Left kidney (tissue), 1 donor: ENCODE measurements at regions not wholly inside any gene's neighbourhood (a gene's known extent, or its start where the extent isn't known, plus 50 kb on each side); places are given as distances from the start of the nearest gene placed in this dataset.

ENCODE experiments used
- DNase-seq: peaks from one replicate; pipeline ENCODE4 v3.0.0-alpha.2; 2013

- no peak for DNase-seq
These were observed 398.8 kb downstream of the SEC16B start for GRCh38 chr1:177571076-177571475.

GRCh38 chr1:177569476-177569875, 398.7 kb downstream of the BRINP2 start:
- no peak for DNase-seq

DNA sequence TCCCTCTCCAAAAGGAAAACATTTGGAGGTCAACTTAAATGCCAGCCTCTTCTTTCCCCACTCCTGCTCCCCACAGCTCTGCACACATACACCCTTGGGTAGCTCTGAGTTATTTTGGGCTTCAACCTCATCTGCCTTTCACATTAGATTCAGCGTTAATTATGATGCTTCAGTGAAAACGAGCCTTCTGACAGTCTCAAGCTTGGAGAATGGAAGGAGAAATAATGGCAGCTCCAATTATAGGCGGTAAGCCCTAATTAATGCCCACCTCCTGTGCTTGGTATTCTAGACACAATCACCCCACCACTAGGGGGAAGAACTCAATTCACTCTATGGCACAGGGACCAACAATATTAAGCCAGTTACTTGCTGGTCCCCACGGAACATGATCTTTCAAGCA, 397.9 kb downstream of the BRINP2 start:
- DNase-seq: no peak

GRCh38 chr1:177567393-177567792, 396.6 kb downstream of the BRINP2 start:
- no peak for DNase-seq

DNA sequence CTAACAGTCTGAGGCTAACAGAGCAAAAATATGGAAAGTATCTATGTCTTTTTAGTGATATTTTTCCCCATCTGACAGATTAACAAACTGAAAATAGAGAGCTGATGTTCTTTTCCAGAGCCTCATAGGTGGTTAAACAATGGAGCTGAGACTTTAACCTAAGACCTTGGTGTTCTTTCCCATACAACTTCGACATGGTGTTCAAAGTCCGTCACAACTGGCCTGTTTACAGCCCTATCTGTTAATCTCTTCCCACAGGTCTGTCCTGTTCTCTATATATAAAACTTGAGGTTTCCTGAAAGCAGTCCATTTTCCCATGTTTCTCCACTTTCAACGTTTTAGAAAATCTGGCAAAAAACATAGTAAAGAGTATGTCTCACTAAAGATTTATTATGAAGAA, 395.7 kb downstream of the BRINP2 start:
- DNase-seq: no peak

GRCh38 chr1:177561436-177561835, 390.7 kb downstream of the BRINP2 start:
- no peak for DNase-seq

DNA sequence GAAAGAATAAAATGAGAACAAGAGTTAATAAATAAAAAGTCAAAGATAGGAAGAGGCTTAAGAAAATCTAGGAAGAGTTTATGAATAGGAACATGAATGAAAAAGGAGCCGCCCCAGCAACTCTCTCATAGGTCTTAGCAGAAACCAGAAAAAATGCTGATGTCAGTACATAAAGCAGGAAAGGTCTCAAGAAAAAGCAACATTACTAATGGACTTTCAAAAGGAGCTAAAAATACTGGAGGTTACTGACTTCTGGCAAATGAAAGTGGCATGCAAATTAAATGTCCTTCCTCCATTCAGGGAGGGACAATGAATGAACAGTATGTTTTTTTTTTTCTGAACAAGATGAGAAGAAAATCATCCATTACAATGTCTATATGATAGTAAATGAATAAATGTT, 387.6 kb downstream of the BRINP2 start:
- DNase-seq: no peak

- DNase-seq: no peak
These were observed 385.4 kb downstream of the BRINP2 start for GRCh38 chr1:177556163-177556562.

GRCh38 chr1:177547200-177547599, 376.4 kb downstream of the BRINP2 start:
- DNase-seq: no peak

DNA sequence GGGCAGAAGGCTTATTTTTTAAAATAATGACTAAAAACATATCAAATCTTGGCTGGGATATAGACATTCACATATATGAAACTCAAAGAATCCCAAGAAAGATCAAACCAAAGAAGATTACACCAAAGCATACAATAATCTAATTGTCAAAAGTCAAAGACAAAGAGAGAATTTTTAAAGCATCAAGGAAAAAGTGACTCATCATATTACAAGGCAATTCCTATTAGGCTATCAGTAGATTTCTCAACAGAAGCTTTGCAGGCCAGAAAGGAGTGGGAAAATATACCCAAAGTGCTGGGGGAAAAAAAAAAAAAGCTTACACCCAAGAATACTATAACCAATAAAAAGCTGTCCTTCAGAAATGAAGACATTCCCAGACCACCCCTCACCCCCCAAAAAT, 375.6 kb downstream of the BRINP2 start:
- DNase-seq: no peak

- DNase-seq: no peak
These were observed 355.4 kb downstream of the BRINP2 start for GRCh38 chr1:177526201-177526600.

GRCh38 chr1:177525176-177525575, 354.4 kb downstream of the BRINP2 start:
- DNase-seq: no peak

- no peak for DNase-seq
These were observed 346.8 kb downstream of the BRINP2 start for GRCh38 chr1:177517546-177517945.

GRCh38 chr1:177514207-177514606, 343.4 kb downstream of the BRINP2 start:
- no peak for DNase-seq

- no peak for DNase-seq
These were observed 340.3 kb downstream of the BRINP2 start for GRCh38 chr1:177511036-177511435.

- no peak for DNase-seq
These were observed 335.3 kb downstream of the BRINP2 start for GRCh38 chr1:177505905-177506590.

DNA sequence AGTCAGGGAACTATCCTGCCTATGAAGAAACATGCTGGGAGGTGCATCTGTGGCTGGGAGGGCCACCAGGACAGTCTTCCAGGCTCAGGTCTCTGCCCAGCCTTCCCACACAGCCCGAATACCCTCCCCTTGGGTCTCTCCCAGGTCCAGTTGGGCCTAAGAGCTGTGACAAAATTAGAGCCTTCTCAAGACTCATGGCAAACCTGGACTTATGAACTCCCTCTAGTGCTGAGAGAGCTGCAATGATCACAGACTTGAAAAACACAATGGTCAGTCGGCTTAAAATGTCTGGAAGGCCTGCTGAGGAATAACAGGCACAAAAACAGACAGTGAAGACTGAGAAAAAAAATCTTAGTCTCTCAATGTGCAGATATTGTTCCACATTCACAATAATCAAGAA, 325.1 kb downstream of the BRINP2 start:
- DNase-seq: no peak

DNA sequence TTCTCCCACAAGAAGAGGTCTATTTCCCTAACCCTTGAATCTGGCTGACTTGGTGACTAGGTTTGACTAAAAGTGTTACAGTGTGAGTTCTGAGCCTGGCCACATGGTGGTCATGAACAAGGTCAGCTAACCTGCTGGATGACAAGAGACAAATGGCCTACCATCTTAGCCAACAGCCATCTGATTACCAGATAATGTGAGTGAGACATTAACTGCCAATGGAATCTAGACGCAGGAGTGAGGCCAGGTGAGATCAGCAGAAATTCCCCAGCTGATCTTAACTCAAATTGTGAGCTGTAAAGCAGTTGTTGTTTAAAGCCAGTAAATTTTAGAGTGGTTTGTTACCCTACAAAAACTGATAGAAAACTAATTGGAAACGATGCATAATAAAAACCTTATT, 320.0 kb downstream of the BRINP2 start:
- no peak for DNase-seq

- no peak for DNase-seq
These were observed 319.4 kb downstream of the BRINP2 start for GRCh38 chr1:177490036-177490639.

DNA sequence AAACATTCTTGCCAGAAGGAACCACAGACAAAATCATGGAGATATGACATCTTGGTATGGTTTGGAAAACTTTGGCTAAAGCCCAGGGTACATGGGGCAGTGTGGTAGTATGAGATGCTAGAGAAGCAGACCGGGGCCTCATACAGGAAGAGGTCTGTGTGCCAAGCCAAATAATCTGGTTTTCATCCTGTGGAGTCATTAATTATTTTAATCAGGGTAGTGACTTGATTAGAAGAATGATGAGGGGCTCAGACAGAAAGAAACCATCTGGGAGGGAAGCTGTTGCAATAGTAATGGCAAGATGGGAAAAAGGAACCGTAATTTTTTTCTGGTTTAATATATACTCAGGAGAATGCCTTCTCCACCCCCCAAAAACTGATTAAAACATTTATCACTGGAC, 318.0 kb downstream of the BRINP2 start:
- DNase-seq: no peak

GRCh38 chr1:177487481-177487880, 316.7 kb downstream of the BRINP2 start:
- DNase-seq: no peak

DNA sequence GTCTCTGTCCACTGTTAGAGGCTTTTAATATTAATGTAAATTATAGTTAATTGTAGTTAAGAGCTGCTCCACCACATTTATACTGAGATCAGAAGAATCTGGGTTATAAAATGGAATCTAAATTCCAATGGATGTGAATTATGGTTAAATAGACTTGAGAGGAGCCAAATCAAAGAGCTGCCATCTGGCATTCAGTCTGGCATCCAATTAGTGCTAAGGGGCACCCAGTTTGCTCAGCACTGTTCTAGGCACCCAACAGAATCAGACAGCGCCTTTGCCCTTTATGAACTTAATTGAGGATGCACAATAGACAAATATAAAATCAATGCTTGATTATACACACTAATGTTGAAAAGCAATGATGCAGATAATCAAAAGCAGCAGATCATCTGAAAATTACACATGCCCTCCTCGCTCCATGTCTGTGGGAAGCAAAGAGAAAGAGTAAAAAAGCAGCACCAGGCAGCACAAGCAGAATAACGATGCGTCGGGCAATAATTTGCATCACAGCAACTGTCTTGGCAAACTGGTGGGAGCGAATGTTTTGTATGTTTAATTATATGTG, 310.1 kb downstream of the BRINP2 start:
- no peak for DNase-seq

- DNase-seq: no peak
These were observed 308.8 kb downstream of the BRINP2 start for GRCh38 chr1:177479600-177479999.

GRCh38 chr1:177476676-177477075, 305.9 kb downstream of the BRINP2 start:
- DNase-seq: no peak
